ENCODE measurements at regions not wholly inside any gene's neighbourhood (a gene's known extent, or its start where the extent isn't known, plus 50 kb on each side); places are given as distances from the start of the nearest gene placed in this dataset.
A peak's percentile ranks its signal among the peaks of the same experiment; 100 is the strongest.
"Not testable (repeated sequence)": the region's sequence is repeated elsewhere in the genome, so short reads cannot be mapped to it uniquely, and the experiment has no call there.

DNA sequence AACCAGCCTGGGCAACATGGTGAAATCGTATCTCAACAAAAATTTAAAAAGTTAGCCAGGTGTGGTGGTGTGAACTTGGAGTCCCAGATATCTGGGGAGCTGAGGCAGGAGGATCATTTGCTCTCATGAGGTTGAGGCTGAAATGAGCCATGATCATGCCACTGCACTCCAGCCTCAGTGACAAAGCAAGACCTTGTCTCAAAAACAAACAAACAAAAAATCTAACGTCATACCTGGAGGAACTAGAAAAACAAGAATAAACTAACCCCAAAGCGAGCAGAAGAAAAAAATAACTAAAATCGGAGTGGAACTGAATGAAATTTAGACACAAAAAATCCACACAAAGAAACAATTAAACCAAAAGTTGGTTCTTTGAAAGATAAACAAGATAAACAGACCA, 1885.1 kb downstream of the OLFM4 start:
- DNase-seq, result no peak

- DNase-seq, result no peak
Observed at GRCh38 chr13:54927538-54927937, 1898.9 kb downstream of the OLFM4 start.

DNA sequence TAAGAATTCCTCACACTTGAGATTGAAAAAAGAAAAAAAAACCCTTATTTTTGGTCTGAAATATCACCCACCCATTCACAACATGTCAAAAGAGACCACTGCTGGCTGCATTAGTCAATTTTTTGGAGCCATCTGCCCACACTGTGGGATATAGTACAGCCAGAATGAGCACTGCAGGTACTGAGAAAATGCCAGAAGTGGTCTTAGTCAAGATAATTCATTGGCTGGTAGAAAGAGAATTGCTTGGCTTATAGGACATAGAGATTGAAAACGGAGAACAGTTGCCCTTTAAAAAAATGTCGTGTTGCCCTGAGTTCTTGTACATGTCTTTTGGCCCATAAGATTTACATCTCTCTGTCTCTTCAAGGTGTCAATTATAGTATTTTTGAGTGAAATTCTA, 1899.5 kb downstream of the OLFM4 start:
- DNase-seq, result no peak

GRCh38 chr13:54934121-54934520, 1905.5 kb downstream of the OLFM4 start:
- DNase-seq, result no peak

DNA sequence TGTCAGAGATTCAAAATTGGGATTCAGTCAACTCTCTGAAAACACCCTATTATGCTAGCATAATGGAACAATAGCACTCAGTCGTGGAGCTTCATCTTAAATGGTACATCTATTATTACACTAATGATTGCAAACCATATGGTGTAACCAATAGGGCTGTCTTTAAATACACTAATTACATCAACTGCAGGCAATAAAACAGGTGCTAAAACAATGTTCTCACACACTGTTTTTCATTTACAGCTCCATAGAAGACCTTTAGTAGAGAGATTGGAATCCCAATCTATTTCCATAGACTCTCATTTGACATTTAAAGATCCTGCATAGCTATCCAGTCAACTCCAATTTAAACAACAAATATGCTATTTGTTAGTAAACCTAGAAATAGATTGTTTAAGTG, 1917.4 kb downstream of the OLFM4 start:
- peak; percentile 94 for DNase-seq

- DNase-seq, result no peak
Observed at GRCh38 chr13:54949735-54950134, 1921.1 kb downstream of the OLFM4 start.

DNA sequence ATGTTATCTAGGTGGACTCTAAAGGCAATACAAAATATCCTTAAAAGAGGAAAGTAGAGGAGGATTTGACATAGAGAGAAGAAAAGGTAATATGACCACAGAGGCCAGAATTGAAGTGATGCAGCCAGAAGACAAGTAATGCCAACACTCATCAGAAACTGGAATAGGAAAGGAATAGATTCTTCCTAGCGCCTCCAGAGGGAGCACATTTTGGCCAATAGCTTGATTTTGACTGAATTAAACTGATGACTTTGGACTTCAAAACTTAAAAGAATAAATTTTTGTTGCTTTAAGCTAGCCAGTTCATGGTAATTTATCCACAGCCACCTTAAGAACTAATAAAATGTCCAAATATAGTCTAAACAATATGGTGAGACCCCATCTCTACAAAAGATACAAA, 1921.9 kb downstream of the OLFM4 start:
- DNase-seq, result no peak

DNA sequence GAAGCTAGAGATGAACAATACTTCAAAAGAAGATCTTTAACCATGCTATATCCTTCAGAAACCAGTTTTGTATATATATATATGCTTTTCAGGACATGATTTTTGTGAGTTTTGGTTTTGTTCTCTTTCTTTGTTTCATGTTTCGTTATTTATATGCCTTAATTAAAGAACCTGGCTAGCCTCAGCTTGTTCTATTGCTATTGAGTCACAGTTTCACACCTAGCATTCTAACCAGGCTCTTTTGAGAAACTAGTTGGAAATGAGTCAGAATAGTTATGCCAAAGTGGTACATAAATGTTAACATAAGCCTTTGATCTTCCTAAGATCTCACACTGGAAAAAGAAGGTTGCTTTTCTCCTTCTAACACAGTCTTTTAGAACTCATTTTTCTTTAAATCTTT, 1925.2 kb downstream of the OLFM4 start:
- DNase-seq, result no peak

DNA sequence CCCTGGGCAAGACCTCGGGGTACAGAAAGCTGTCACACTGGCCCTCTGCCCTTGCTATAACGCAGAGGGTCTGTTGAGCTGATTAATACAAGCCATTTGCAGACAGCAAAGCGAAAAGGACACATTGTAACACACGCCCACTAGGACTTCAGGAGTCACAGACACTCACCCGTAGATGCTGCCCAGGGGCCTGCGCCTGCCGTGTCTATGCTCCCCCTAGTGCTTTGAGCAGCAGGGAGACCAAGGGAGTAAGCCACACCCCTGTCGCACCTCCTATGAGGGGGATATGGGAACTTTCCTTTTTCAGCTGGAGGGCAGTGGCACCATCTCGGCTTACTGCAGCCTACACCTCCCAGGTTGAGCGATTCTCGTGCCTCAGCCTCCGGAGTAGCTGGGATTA, 1930.2 kb downstream of the OLFM4 start:
- no peak for DNase-seq

DNA sequence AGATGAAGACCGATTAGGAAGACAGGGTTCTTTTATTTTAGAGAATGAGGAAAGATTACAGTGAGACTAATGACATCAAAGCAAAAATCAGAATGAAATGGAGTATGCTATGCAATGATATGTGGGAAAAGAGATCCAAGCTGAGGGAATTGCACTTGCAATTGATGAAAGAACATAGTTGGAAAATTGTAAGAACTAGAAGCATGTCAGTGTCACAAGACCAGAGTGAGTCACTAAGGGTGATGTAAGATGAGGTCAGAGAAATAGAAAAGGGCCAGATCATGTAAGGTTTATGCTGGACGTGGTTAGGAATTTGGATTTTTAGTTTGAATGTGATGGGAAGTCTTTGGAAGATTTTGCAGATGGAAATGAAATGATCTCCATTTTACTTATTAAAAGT, 1937.3 kb downstream of the OLFM4 start:
- DNase-seq, result no peak

DNA sequence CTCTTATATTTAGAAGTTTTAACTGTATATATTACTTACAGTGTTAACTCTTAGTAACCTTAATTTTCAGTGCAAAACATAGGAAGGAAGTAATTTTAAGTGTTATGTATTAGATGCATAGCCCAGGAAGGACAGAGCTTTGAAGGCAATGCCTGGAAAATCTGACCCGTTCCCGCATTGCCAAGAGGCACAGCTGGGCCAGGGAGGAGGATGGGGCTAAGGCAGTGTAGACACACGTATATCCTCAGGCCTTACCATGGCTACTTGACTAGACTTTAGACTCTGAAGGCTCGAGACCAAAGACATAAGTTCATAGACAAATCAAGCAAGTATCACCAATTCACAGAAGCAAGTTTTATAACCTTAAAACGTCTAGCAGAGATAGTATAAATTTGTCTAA, 1944.2 kb downstream of the OLFM4 start:
- DNase-seq, result no peak

DNA sequence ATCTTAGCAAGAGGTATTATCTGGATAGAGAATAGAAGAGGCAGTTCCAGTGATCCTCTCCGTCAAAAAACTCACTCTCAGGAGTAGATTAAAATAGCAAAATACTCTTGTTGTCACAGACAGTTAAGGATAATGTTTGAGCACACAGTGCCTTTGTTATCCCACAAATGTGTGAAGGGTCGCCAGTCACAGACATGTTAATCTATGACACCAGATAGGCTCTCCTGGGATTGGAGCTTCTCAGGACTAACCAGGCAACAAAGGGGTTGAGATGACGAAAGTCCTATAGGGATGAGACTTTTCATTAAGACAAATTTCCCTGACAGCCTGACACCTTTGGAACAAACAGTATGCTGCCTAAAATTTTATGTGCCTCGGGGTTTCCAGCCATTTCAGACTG, 1947.1 kb downstream of the OLFM4 start:
- no peak for DNase-seq

- no peak for DNase-seq
Observed at GRCh38 chr13:54980651-54981050, 1952.0 kb downstream of the OLFM4 start.

DNA sequence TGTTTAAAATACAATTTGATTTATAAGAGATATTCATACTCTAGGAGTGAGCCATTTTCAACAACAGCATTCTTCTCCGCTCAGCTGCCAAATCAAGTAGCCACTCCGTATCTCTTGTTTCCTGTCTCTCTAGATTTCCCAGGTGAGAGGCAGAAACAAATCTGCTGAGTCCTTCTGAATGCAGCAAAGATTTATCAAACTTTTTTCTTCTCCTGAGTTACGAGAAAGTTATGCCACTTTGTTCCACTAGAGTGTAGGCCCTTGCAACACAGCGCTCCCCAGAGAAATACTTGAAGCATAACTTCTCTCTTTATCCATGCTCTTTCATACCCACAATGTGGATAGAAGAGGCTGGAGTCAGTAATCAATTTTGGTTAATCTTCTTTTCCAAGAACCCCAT, 1960.8 kb downstream of the OLFM4 start:
- no peak for DNase-seq

- DNase-seq, result no peak
Observed at GRCh38 chr13:54999399-54999907, 1970.8 kb downstream of the OLFM4 start.

GRCh38 chr13:55000043-55000442, 1971.4 kb downstream of the OLFM4 start:
- DNase-seq, result no peak

DNA sequence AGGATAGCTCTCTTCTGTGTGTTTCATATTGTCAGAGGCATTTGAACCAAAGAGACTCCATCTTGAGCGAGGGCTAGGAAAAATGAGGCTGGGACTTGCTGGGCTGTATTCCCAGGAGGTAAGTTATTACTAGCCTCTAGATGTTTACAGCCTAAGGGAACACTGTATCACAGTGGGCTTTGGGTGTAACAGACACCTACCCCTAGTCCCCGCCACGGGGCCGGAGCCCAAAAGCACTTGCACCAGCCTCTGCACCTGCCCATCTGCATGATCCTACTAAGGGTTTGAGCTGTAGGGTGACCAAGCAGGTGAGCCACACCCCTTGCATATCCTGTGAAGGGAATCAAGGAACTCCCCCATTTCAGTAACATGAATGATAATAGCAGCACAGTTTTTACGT, 1972.2 kb downstream of the OLFM4 start:
- no peak for DNase-seq

- DNase-seq, result no peak
Observed at GRCh38 chr13:55001881-55002280, 1973.3 kb downstream of the OLFM4 start.

GRCh38 chr13:55007681-55008080, 1979.1 kb downstream of the OLFM4 start:
- no peak for DNase-seq

DNA sequence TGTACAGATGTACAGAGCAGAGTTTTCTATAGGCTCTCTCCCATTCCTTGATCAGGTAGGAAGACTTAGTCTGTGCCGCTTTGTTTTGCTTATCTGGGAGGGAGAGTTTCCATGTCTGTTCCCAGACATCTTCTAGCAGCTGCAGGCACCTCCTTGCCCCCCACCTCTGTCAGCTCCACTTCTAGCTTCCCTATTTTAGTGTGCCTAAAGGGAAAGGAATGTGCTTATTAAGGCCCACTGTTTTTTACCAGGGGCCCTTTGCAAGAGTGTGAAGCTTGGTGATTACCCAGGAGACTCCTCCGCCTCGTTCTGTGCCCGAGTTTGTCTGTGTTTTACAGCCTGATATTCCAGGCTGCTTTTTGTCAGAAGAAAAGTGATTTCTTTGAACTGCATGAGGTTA, 1984.4 kb downstream of the OLFM4 start:
- no peak for DNase-seq

DNA sequence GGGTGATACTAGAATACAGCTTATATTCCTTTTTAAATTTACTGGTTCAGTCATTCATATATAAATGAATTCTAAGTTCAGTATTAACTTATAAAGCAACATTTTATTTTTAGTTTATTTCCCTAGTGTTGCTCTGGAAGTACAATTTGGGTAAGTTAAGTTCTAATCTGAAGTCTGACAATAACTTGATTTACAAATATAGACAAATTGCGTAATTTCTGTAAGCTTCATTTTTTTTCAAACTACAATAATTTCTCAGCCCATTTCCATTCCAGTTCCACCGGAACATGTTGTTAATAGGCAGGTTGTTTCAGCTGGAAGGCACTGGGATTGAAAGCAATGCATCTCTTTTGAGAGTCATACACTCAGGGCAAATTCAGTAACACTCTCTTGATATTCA, 2000.7 kb downstream of the OLFM4 start:
- no peak for DNase-seq

GRCh38 chr13:55038230-55038629, 2009.6 kb downstream of the OLFM4 start:
- DNase-seq, result peak; percentile 84

DNA sequence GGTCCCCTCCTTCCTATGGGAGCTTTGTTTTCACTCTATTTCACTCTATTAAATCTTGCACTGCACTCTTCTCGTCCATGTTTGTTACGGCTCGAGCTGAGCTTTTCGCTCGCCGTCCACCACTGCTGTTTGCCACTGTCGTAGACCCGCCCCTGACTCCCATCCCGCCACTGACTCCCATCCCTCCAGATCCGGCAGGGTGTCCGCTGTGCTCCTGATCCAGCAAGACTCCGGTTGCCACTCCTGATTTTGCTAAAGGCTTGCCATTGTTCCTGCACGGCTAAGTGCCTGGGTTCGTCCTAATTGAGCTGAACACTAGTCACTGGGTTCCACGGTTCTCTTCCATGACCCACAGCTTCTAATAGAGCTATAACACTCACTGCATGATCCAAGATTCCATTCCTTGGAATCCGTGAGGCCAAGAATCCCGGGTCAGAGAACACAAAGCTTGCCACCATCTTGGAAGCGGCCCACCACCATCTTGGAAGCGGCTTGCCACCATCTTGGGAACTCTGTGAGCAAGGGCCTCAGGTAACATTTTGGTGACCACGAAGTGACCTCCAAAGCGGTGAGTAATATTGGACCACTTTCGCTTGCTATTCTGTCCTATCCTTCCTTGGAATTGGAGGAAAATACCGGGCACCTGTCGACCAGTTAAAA, 2025.4 kb downstream of the OLFM4 start:
- not testable (repeated sequence) for DNase-seq

- peak; percentile 36 for DNase-seq
Observed at GRCh38 chr13:55055666-55056065, 2027.1 kb downstream of the OLFM4 start.

- no peak for DNase-seq
Observed at GRCh38 chr13:55062662-55063061, 2034.0 kb downstream of the OLFM4 start.
